ENCODE measurements at regions not wholly inside any gene's neighbourhood (a gene's known extent, or its start where the extent isn't known, plus 50 kb on each side); places are given as distances from the start of the nearest gene placed in this dataset.
A peak's percentile ranks its signal among the peaks of the same experiment; 100 is the strongest.

GRCh38 chr18:54714851-54715250, 113.4 kb upstream of the RAB27B start:
- no peak for DNase-seq (ENCODE audit: low read depth)
- H3K4me3 ChIP-seq (ENCODE audit: low read depth, low read length) = no peak overlapping the region
- no peak for TF ChIP-seq CTCF (IDR thresholded peaks at IDR 0.05; ENCODE audit: insufficient read depth, low read depth, low read length)

- no peak for TF ChIP-seq CTCF (IDR thresholded peaks at IDR 0.05; ENCODE audit: insufficient read depth, low read depth, low read length)
- no peak overlapping the region for H3K4me3 ChIP-seq (ENCODE audit: low read depth, low read length)
- DNase-seq (ENCODE audit: low read depth) = no peak
Observed at GRCh38 chr18:54716586-54716985, 111.7 kb upstream of the RAB27B start.

GRCh38 chr18:54717673-54718407, 110.4 kb upstream of the RAB27B start:
- TF ChIP-seq CTCF (IDR thresholded peaks at IDR 0.05; ENCODE audit: insufficient read depth, low read depth, low read length) = no peak
- peak overlapping the region; percentile 8 for H3K4me3 ChIP-seq (ENCODE audit: low read depth, low read length)
- DNase-seq (ENCODE audit: low read depth) = no peak

- TF ChIP-seq CTCF (IDR thresholded peaks at IDR 0.05; ENCODE audit: insufficient read depth, low read depth, low read length) = no peak
- no peak overlapping the region for H3K4me3 ChIP-seq (ENCODE audit: low read depth, low read length)
- no peak for DNase-seq (ENCODE audit: low read depth)
Observed at GRCh38 chr18:54718408-54718773, 109.9 kb upstream of the RAB27B start.

- DNase-seq (ENCODE audit: low read depth) = peak; percentile 37
Observed at GRCh38 chr18:54720620-54721019, 107.7 kb upstream of the RAB27B start.

GRCh38 chr18:54726143-54726542, 102.1 kb upstream of the RAB27B start:
- no peak overlapping the region for H3K4me3 ChIP-seq (ENCODE audit: low read depth, low read length)
- DNase-seq (ENCODE audit: low read depth) = no peak
- no peak for TF ChIP-seq CTCF (IDR thresholded peaks at IDR 0.05; ENCODE audit: insufficient read depth, low read depth, low read length)

More at GRCh38 chr18:54720620-54721019, 107.7 kb upstream of the RAB27B start:
- no peak overlapping the region for H3K4me3 ChIP-seq (ENCODE audit: low read depth, low read length)
- no peak for TF ChIP-seq CTCF (IDR thresholded peaks at IDR 0.05; ENCODE audit: insufficient read depth, low read depth, low read length)

GRCh38 chr18:54734059-54734458, 94.2 kb upstream of the RAB27B start:
- H3K4me3 ChIP-seq (ENCODE audit: low read depth, low read length) = no peak overlapping the region
- no peak for TF ChIP-seq CTCF (IDR thresholded peaks at IDR 0.05; ENCODE audit: insufficient read depth, low read depth, low read length)
- DNase-seq (ENCODE audit: low read depth) = peak; percentile 94
